ENCODE measurements at regions not wholly inside any gene's neighbourhood (a gene's known extent, or its start where the extent isn't known, plus 50 kb on each side); places are given as distances from the start of the nearest gene placed in this dataset.
"Not testable (repeated sequence)": the region's sequence is repeated elsewhere in the genome, so short reads cannot be mapped to it uniquely, and the experiment has no call there.

DNA sequence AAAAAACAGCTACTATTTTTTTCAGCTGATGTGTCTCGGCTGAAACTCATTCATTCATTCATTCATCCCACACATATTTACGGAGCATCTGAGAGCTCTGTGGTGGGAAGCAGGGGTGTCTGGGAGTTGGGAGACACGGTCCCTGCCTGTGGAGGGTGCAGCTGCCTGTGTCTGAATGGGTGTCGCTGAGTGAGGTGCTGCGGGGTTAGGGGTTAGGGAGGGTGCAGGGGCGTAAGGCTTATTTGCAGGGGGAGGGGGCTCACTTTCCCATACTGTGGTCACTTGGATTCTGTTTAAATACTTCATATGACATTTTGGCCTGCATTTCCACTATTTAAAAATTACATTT lies 89.4 kb upstream of the ASB18 start:
- H3K9me3 ChIP-seq: no peaks in the 10 kb centered on the region
- H3K4me3 ChIP-seq (replicated peaks in 1 of 3): no peak overlapping the region
- intact Hi-C loops (cut with DNase I): loop anchor here (2.0 kb wide), 1 partner anchor 709 kb away; no protein-coding TSS in a partner anchor
- H3K36me3 ChIP-seq: no peaks in the 10 kb centered on the region
- no peaks in the 10 kb centered on the region for H3K27me3 ChIP-seq
- TF ChIP-seq POLR2A (IDR thresholded peaks at IDR 0.05): no peak
- TF ChIP-seq, protein P1, sequence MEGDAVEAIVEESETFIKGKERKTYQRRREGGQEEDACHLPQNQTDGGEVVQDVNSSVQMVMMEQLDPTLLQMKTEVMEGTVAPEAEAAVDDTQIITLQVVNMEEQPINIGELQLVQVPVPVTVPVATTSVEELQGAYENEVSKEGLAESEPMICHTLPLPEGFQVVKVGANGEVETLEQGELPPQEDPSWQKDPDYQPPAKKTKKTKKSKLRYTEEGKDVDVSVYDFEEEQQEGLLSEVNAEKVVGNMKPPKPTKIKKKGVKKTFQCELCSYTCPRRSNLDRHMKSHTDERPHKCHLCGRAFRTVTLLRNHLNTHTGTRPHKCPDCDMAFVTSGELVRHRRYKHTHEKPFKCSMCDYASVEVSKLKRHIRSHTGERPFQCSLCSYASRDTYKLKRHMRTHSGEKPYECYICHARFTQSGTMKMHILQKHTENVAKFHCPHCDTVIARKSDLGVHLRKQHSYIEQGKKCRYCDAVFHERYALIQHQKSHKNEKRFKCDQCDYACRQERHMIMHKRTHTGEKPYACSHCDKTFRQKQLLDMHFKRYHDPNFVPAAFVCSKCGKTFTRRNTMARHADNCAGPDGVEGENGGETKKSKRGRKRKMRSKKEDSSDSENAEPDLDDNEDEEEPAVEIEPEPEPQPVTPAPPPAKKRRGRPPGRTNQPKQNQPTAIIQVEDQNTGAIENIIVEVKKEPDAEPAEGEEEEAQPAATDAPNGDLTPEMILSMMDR (IDR thresholded peaks at IDR 0.05): no peak
- no peak for DNase-seq
- no peaks in the 10 kb centered on the region for H3K4me1 ChIP-seq
- 78% methylated on average over 6 of the region's 6 CpGs for WGBS, 2 donors
- no peak overlapping the region for H3K27ac ChIP-seq

DNA sequence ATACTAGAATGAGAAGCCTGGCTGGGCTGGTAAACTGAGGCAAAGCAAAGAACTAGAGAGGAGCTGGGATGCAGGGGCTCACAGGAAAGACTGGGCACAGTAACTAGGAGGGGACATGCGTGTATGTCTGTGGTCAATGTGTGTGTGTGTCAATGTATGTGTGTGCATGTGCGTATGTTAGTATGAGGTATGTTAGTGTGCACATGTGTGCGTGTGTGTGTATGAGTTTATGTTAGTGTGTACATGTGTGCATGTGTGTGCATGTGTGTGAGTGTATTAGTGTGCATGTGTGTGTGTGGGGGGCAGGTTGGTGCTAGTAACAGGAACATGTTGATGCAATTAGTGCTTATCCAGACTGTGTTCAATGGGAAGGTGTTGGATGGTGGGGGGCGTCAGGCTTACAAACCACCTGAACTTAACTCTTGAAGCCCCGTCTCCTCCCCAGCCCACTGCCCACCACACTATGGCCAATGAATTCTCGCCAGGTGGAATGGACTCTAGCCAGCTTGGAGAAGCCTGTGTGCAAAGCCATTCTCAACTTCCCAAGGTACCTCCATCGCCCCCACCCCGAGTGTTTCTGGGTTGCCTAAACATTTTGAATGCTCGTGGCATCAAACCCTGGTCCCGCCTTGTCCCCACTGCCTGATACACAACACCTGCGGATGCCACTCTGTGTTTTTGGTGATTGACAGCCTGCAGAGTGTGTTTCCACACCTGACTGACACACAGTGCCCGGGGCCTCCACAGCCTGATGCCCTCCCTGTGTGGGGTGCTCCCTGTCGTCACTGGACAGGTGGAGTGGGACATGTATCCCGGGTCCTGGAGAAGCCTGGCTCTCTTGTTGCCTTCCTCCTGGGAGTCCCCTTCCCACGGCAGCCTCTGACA lies 90.1 kb upstream of the ASB18 start:
- intact Hi-C loops (cut with DNase I): no loop called here
- no peak for DNase-seq
- H3K27me3 ChIP-seq: no peaks in the 10 kb centered on the region
- no peaks in the 10 kb centered on the region for H3K36me3 ChIP-seq
- H3K27ac ChIP-seq: no peak overlapping the region
- no peak overlapping the region for H3K4me3 ChIP-seq (replicated peaks in 1 of 3)
- no peaks in the 10 kb centered on the region for H3K9me3 ChIP-seq
- no peaks in the 10 kb centered on the region for H3K4me1 ChIP-seq
- 90 to 93% methylated on average over 15 of the region's 15 CpGs for WGBS, 2 donors
- TF ChIP-seq, protein P1 (IDR thresholded peaks at IDR 0.05): no peak
- no peak for TF ChIP-seq POLR2A (IDR thresholded peaks at IDR 0.05)

- intact Hi-C loops (cut with DNase I): no loop called here
- no peaks in the 10 kb centered on the region for H3K27me3 ChIP-seq
- no peak overlapping the region for H3K4me3 ChIP-seq (replicated peaks in 1 of 3)
- no peaks in the 10 kb centered on the region for H3K36me3 ChIP-seq
- H3K27ac ChIP-seq: no peak overlapping the region
- no peaks in the 10 kb centered on the region for H3K9me3 ChIP-seq
- no peak for TF ChIP-seq POLR2A (IDR thresholded peaks at IDR 0.05)
- TF ChIP-seq, protein P1 (IDR thresholded peaks at IDR 0.05): no peak
- DNase-seq: no peak
- 88 to 93% methylated on average over 21 of the region's 21 CpGs for WGBS, 2 donors
- no peaks in the 10 kb centered on the region for H3K4me1 ChIP-seq
Measured at GRCh38 chr2:236354973-236355595, 90.9 kb upstream of the ASB18 start.

- H3K4me3 ChIP-seq (replicated peaks in 1 of 3): no peak overlapping the region
- no peak overlapping the region for H3K27ac ChIP-seq
- DNase-seq: no peak
- H3K4me1 ChIP-seq: no peaks in the 10 kb centered on the region
- H3K9me3 ChIP-seq: no peaks in the 10 kb centered on the region
- TF ChIP-seq POLR2A (IDR thresholded peaks at IDR 0.05): no peak
- TF ChIP-seq, protein P1 (IDR thresholded peaks at IDR 0.05): no peak
- no peaks in the 10 kb centered on the region for H3K27me3 ChIP-seq
- H3K36me3 ChIP-seq: no peaks in the 10 kb centered on the region
- WGBS, 2 donors: 82 to 88% methylated on average over 5 to 8 of the region's 9 CpGs
- intact Hi-C loops (cut with DNase I): no loop called here
Measured at GRCh38 chr2:236355911-236356310, 91.7 kb upstream of the ASB18 start.

- WGBS, 2 donors: 95% methylated on average over 4 to 9 of the region's 11 CpGs
- H3K9me3 ChIP-seq; H3K27ac ChIP-seq; H3K4me3 ChIP-seq (replicated peaks in 1 of 3); H3K27me3 ChIP-seq; DNase-seq; H3K36me3 ChIP-seq; intact Hi-C loops (cut with DNase I); H3K4me1 ChIP-seq: not testable (repeated sequence)
Measured at GRCh38 chr2:236356321-236356720, 92.1 kb upstream of the ASB18 start.

GRCh38 chr2:236358482-236358881 lies 94.3 kb upstream of the ASB18 start:
- H3K9me3 ChIP-seq; H3K4me3 ChIP-seq (replicated peaks in 1 of 3); intact Hi-C loops (cut with DNase I); H3K4me1 ChIP-seq; H3K27ac ChIP-seq; H3K27me3 ChIP-seq; H3K36me3 ChIP-seq; DNase-seq: not testable (repeated sequence)
- 90% methylated on average over 7 to 10 of the region's 10 CpGs for WGBS, 2 donors

Measured in thyroid gland (tissue), 4 donors.